GM11168 (cell line): ENCODE measurements at regions not wholly inside any gene's neighbourhood (a gene's known extent, or its start where the extent isn't known, plus 50 kb on each side); places are given as distances from the start of the nearest gene placed in this dataset.
"Not testable (repeated sequence)": the region's sequence is repeated elsewhere in the genome, so short reads cannot be mapped to it uniquely, and the experiment has no call there.

Experiments used
- in situ Hi-C: fragments of 300-500 bp; cut with MboI; formaldehyde crosslinking; loops from one replicate; pipeline ENCODE4 v1.12.0; 2022; ENCODE audit warnings: low sequenced_read_pairs; ENCODE audit not compliant: unreplicated experiment

- in situ Hi-C loops: not testable (repeated sequence)
Measured at GRCh38 chr11:71638801-71639519, 56.3 kb upstream of the KRTAP5-11 start.

DNA sequence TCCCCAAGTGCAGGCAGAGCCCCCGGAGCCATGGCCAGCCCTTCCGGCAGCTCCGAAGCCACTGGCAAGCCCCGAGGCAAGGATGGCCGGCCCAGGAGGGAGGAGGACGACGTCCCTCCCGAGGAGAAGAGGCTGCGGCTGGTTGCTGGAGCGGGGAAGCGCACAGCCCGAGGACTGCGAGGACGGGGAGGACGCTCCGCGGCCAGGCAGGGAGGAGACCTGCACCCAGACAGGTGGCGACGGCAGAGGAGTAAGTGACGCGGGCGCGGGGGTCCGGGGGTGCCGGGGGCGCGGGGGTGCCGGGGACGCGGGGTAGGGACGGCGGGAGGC lies 56.8 kb upstream of the KRTAP5-11 start:
- in situ Hi-C loops: not testable (repeated sequence)

DNA sequence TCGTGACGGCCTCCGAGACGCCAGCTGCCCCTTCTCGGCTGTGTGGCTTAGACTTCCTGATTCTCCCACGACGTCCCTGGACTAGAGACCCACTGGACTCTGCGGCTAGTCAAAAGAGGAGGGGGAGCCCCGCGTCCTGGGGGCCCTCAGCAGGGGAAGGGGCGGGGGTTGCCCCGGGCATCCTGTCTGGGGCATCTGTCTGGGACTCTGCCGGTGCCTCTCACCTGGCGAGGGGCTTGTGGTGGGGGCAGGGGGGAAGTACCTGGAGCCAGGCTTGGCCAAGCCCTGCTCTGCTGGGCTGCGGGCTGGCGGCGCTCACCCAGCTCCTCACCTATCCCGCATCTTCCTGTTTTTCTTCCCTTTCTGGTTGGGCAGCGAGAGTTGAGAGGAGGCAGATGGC lies 57.2 kb upstream of the KRTAP5-11 start:
- in situ Hi-C loops: loop anchor here (10.0 kb wide), 1 partner anchor 95 kb away; no protein-coding TSS in a partner anchor

- in situ Hi-C loops: loop anchor here (10.0 kb wide), 1 partner anchor 88 kb away; no protein-coding TSS in a partner anchor
Measured at GRCh38 chr11:71647078-71647477, 64.4 kb upstream of the KRTAP5-11 start.

DNA sequence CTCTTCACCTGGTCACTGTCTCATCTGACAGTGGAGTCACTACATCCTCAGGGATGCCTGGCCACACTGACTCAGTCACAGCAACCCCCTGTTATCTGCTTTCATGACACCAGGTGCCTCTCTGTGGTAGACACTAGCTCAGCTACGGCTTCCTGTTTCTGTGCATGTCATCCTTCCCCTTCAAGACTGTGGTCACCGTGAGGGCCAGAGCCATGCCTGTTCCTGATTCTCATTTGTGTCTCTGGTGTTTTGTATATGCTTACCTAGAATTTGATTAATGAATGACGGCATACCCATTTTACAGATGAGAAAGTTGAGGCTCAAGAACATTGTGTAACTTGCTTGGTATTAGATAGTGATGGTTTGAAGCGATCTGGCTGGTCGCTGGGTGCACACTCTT lies 70.3 kb upstream of the KRTAP5-11 start:
- in situ Hi-C loops: not testable (repeated sequence)

DNA sequence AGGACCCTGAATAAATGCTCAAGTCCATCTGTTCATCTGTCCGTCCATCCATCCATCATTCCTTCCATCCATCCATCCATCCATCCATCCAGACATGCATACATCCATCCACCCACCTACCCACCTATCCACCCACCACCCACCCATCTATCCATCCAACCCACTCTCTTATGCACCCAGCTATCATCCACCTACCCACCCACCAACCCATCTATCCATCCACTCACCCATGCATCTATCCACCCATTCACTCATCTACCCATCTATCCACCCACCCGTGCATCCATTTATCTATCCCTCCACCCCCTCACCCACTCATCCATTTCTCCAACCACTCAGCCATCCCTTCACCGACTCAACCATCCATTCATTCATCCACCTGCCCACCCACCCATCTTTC lies 71.7 kb upstream of the KRTAP5-11 start:
- in situ Hi-C loops: not testable (repeated sequence)

- in situ Hi-C loops: not testable (repeated sequence)
Measured at GRCh38 chr11:71655041-71655440, 72.4 kb upstream of the KRTAP5-11 start.

DNA sequence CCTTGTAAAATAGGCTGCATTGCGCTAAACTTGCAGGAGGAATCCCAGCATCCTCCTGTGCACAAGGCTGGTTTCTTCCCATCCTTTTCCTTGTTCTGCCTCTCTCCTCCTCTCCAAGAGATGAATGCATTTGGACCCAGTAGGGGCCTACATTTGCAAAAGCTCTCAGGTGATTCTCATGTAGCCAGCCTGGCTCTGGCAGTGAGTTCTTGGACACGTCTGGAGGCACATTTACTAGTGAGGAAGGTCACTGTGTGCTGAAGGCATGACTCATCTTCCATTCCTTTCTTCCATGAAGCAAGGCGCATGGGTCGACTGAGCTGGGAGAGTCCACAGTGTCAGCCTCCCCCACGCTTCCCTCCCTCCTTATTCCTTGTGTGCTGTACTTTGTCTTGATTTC lies 73.8 kb upstream of the KRTAP5-11 start:
- in situ Hi-C loops: not testable (repeated sequence)

- in situ Hi-C loops: not testable (repeated sequence)
Measured at GRCh38 chr11:71664941-71665340, 82.3 kb upstream of the KRTAP5-11 start.

- in situ Hi-C loops: not testable (repeated sequence)
Measured at GRCh38 chr11:71698110-71698509, 115.4 kb upstream of the KRTAP5-11 start.

DNA sequence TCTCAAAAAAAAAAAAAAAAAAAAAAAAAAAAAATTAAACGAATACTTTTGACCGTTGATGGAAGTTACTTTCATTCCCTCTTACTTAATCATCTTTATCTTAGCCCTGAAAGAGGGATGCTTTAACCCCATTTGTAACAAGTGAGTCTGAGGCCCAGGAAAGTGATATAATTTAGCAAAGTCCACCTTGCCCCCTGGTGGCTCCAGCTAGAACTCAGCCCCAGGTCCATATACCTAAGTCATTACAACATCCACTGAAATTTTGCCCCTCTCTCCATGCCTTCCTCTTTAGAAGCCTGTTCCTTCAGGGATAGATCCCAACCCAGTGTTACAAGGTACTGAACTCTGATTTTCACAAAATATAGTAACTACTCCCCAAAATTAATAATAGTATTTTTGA lies 116.3 kb upstream of the KRTAP5-11 start:
- in situ Hi-C loops: not testable (repeated sequence)

DNA sequence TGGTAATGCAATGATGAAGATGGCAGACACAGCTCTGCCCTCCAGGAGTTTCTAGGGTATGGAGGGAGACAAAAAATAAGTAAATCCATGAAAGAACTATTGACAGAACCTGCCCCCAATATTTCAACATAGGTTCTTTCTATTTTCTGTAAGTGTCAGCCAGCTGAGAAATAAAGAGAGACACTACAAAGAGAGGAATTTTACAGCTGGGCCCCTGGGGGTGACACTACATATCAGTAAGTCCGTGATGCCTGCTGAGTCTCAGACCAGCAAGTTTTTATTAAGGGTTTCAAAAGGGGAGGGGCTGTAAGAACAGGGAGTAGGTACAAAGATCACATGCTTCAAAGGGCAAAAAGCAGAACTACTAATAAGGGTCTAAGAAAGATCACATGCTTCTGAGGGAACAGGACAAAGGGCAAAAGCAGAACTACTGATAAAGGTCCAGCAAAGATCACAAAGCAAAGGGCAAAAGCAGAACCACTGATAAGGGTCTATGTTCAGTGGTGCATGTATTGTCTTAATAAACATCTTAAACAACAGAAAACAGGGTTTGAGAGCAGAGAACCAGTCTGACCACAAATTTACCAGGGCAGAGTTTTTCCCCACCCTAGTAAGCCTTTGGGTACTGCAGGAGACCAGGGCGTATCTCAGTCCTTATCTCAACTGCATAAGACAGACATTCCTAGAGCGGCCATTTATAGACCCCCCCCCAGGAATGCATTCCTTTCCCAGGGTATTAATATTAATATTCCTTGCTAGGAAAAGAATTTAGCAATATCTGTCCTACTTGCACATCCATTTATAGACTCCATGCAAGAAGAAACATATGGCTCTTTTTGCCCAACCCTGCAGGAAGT lies 119.0 kb upstream of the KRTAP5-11 start:
- in situ Hi-C loops: not testable (repeated sequence)

GRCh38 chr11:71705086-71705737 lies 122.5 kb upstream of the KRTAP5-11 start:
- in situ Hi-C loops: not testable (repeated sequence)

DNA sequence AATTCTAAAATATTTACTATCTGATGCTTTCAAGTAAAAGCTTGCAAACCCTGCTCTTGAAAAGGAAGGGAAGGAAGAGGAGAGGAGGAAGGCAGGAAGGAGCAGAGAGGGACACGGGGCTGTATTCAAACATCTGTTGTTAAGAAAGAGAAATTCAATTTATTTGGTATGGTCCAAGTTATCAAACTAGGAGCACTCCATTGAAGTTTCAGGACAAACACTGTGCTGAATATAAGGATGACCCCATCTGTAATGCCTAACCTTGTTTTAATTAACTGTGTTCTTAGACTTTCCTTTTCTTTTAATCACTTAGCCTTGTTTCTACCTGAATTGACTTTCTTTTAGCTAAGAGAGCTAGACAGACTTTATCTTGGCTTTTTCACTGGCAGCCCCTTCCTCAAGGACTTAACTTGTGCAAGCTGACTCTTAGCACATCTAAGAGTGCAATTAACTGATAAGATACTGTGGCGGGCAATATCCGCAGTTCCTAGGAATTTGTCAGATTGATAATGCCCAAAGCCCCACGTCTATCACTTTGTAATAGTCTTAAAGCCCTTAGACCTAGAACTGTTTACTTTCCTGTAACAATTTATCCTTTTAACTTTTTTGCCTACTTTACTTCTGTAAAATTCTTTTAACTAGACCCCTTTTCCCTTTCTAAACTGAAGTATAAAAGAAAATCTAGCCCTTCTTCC lies 123.2 kb upstream of the KRTAP5-11 start:
- in situ Hi-C loops: not testable (repeated sequence)

DNA sequence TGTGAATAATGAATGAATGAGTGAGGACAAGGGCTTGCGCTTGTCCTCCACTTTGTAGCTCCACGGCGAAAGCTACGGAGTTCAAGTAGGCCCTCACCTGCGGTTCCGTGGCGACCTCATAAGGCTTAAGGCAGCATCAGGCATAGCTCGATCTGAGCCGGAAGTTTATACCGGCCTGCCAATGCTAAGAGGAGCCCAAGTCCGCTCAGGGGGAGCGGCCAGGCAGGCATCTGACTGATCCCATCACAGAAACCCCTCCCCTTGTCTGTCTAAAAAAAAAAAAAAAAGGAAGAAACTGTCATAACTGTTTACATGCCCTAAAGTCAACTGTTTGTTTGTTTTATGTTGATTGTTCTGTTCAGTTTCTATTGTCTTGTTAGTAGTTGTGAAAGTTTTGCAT lies 124.4 kb upstream of the KRTAP5-11 start:
- in situ Hi-C loops: not testable (repeated sequence)

DNA sequence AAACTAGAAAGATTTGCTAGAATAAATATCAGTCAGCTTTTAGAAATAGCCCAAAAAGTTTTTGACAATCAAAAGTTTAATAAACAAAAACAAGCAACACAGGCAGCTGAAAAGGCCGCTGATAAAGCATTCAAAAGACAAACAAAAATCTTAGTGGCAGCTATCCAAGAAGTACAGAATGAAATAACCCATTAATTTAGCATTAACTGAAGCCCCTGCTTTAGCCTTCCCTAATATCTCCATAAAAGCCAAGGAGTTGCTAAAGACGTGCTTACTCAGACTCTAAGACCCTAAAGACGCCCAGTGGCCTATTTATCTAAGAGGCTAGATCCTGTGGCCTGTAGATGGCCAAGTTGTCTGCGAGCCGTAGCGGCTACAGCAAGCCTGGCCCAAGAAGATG lies 123.5 kb upstream of the DEFB108B start:
- in situ Hi-C loops: not testable (repeated sequence)

DNA sequence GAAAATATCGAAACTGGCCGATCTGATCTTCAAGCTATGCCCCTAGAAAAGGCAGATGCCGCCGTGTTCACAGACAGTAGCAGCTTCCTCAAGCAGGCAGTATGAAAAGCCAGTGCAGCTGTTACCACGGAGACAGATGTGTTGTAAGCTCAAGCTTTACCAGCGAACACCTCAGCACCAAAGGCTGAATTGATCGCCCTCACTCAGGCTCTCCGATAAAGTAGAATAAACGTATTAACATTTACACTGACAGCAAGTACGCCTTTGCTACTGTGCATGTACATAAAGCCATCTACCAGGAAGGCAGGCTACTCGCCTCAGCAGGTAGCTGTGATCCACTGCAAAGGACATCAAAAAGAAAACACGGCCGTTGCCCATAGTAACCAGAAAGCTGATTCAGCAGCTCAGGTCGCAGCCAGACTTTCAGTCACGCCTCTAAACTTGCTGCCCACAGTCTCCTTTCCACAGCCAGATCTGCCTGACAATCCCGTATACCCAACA lies 122.8 kb upstream of the DEFB108B start:
- in situ Hi-C loops: not testable (repeated sequence)

- in situ Hi-C loops: not testable (repeated sequence)
Measured at GRCh38 chr11:71710701-71711385, 122.2 kb upstream of the DEFB108B start.

- in situ Hi-C loops: not testable (repeated sequence)
Measured at GRCh38 chr11:71712350-71712749, 120.7 kb upstream of the DEFB108B start.

DNA sequence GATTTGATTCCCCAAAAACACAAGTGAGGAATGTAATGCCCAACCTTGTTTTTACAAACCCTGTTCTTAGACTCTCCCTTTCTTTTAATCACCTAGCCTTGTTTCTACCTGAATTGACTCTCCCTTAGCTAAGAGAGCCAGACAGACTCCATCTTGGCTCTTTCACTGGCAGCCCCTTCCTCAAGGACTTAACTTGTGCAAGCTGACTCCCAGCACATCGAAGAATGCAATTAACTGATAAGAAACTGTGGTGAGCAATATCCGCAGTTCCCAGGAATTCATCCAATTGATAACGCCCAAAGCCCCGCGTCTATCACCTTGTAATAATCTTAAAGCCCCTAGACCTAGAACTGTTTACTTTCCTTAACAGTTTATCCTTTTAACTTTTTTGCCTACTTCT lies 120.2 kb upstream of the DEFB108B start:
- in situ Hi-C loops: not testable (repeated sequence)
